OCI-LY3 (cell line): ENCODE measurements at regions not wholly inside any gene's neighbourhood (a gene's known extent, or its start where the extent isn't known, plus 50 kb on each side); places are given as distances from the start of the nearest gene placed in this dataset.
"Not testable (repeated sequence)": the region's sequence is repeated elsewhere in the genome, so short reads cannot be mapped to it uniquely, and the experiment has no call there.

ENCODE experiments used
- H2AFZ ChIP-seq: fragments of 200-600, 300-600 bp; shearing (Covaris generic); 2 replicates; pipeline ENCODE4 v1.6.0; 2014; ENCODE audit warnings: antibody characterized with exemption, low read depth, low read length
- H3K27ac ChIP-seq: fragments of 200-600, 300-600 bp; sonication (generic); 2 replicates; pipeline ENCODE4 v1.5.1; 2014; ENCODE audit warnings: mild to moderate bottlenecking, low read length, moderate library complexity, mixed read lengths
- H3K27me3 ChIP-seq: fragments of 200-600, 300-600 bp; sonication (generic); 2 replicates; pipeline ENCODE4 v1.6.1; 2014; ENCODE audit warnings: low read depth, low read length, mixed read lengths
- H3K36me3 ChIP-seq: fragments of 200-600, 300-600 bp; sonication (generic); replicated peaks from 2 replicates; pipeline ENCODE3; 2014; ENCODE audit warnings: low read depth, low read length, mixed read lengths
- H3K4me1 ChIP-seq: fragments of 300-600, 200-600 bp; sonication (generic); 2 replicates; pipeline ENCODE4 v1.6.1; 2014; ENCODE audit warnings: low read length, mixed read lengths
- H3K4me2 ChIP-seq: fragments of 200-600, 300-600 bp; sonication (generic); 2 replicates; pipeline ENCODE4 v1.6.1; 2014; ENCODE audit warnings: low read length, mixed read lengths
- H3K4me3 ChIP-seq: fragments of 300-600, 200-600 bp; sonication (generic); 2 replicates; pipeline ENCODE4 v1.5.1; 2014; ENCODE audit warnings: antibody characterized with exemption, mild to moderate bottlenecking, low read length, moderate library complexity
- H3K79me2 ChIP-seq: fragments of 300-600, 200-600 bp; shearing (Covaris generic); 2 replicates; pipeline ENCODE4 v1.6.1; 2014; ENCODE audit warnings: mild to moderate bottlenecking, low read length, mixed read lengths
- H3K9ac ChIP-seq: fragments of 300-600, 200-600 bp; shearing (Covaris generic); 2 replicates; pipeline ENCODE4 v1.6.0; 2014; ENCODE audit warnings: mild to moderate bottlenecking, low read length, moderate library complexity
- H3K9me3 ChIP-seq: fragments of 200-600, 300-600 bp; shearing (Covaris generic); 2 replicates; pipeline ENCODE4 v1.6.1; 2014; ENCODE audit warnings: low read length, mixed read lengths; ENCODE audit not compliant: insufficient read depth
- H4K20me1 ChIP-seq: fragments of 200-600, 300-600 bp; sonication (generic); 2 replicates; pipeline ENCODE4 v1.6.1; 2016; ENCODE audit warnings: low read length, mixed read lengths; ENCODE audit not compliant: insufficient read depth
- CTCF ChIP-seq: fragments of 200-600, 300-600 bp; sonication (generic); IDR thresholded peaks from 2 replicates; pipeline ENCODE4 v1.5.1; 2014; ENCODE audit warnings: antibody characterized with exemption, low read length, low read depth
- EZH2phosphoT487 ChIP-seq: fragments of 200-600 bp; shearing (Covaris generic); IDR thresholded peaks from 2 replicates; pipeline ENCODE4 v1.6.1; 2018; ENCODE audit warnings: antibody characterized with exemption, mixed run types, low read depth

GRCh38 chr5:60056191-60056590 lies 162.7 kb upstream of the PDE4D start:
- H3K27ac ChIP-seq: no peak overlapping the region
- H3K4me2 ChIP-seq: no peak overlapping the region
- no peaks in the 10 kb centered on the region for H3K79me2 ChIP-seq
- H3K27me3 ChIP-seq: no peaks in the 10 kb centered on the region
- no peaks in the 10 kb centered on the region for H3K4me1 ChIP-seq
- no peaks in the 10 kb centered on the region for H3K36me3 ChIP-seq
- no peak overlapping the region for H3K4me3 ChIP-seq
- H4K20me1 ChIP-seq: no peaks in the 10 kb centered on the region
- H2AFZ ChIP-seq: no peak overlapping the region
- no peaks in the 10 kb centered on the region for H3K9me3 ChIP-seq
- H3K9ac ChIP-seq: no peak overlapping the region
- TF ChIP-seq CTCF: no peak
- no peak for TF ChIP-seq EZH2phosphoT487

- Histone ChIP-seq H3K36me3 (no peaks in the 10 kb centered on the region), H3K4me3 (no peak overlapping the region), H3K27me3 (no peaks in the 10 kb centered on the region), H3K79me2 (no peaks in the 10 kb centered on the region), H3K4me1 (no peaks in the 10 kb centered on the region), H2AFZ (no peak overlapping the region), H3K9me3 (no peaks in the 10 kb centered on the region), H3K4me2 (no peak overlapping the region), H3K9ac (no peak overlapping the region), H4K20me1 (no peaks in the 10 kb centered on the region), H3K27ac (no peak overlapping the region)
- TF ChIP-seq EZH2phosphoT487 (no peak), CTCF (no peak)
These were observed 161.6 kb upstream of the PDE4D start for GRCh38 chr5:60055168-60055567.

GRCh38 chr5:60041996-60042664 lies 148.6 kb upstream of the PDE4D start:
- H3K79me2 ChIP-seq, H3K9me3 ChIP-seq, H3K27me3 ChIP-seq, H3K4me1 ChIP-seq, H3K9ac ChIP-seq, H3K27ac ChIP-seq, H3K4me3 ChIP-seq, H4K20me1 ChIP-seq, H2AFZ ChIP-seq, H3K4me2 ChIP-seq, H3K36me3 ChIP-seq: not testable (repeated sequence)

- not testable (repeated sequence) for H3K4me3 ChIP-seq, H3K9ac ChIP-seq, H3K27me3 ChIP-seq, H3K27ac ChIP-seq, H3K4me1 ChIP-seq, H3K4me2 ChIP-seq, H2AFZ ChIP-seq, H3K36me3 ChIP-seq, H4K20me1 ChIP-seq, H3K9me3 ChIP-seq, H3K79me2 ChIP-seq
These were observed 148.0 kb upstream of the PDE4D start for GRCh38 chr5:60041508-60041907.

GRCh38 chr5:60036192-60036938 lies 142.8 kb upstream of the PDE4D start:
- H3K4me1 ChIP-seq: no peaks in the 10 kb centered on the region
- no peak overlapping the region for H3K9ac ChIP-seq
- H3K4me2 ChIP-seq: no peak overlapping the region
- peaks cover 4% of the 10 kb centered on the region; the same call in 1 of the 2 replicates for H3K27me3 ChIP-seq
- no peaks in the 10 kb centered on the region for H3K9me3 ChIP-seq
- H2AFZ ChIP-seq: no peak overlapping the region
- H3K79me2 ChIP-seq: no peaks in the 10 kb centered on the region
- no peak overlapping the region for H3K27ac ChIP-seq
- no peak overlapping the region for H3K4me3 ChIP-seq
- H3K36me3 ChIP-seq: no peaks in the 10 kb centered on the region
- H4K20me1 ChIP-seq: no peaks in the 10 kb centered on the region
- TF ChIP-seq CTCF (no peak), EZH2phosphoT487 (no peak)
